Naive thymus-derived CD4-positive, alpha-beta T cell (primary cell): ENCODE measurements at regions not wholly inside any gene's neighbourhood (a gene's known extent, or its start where the extent isn't known, plus 50 kb on each side); places are given as distances from the start of the nearest gene placed in this dataset.

Experiments used
- ATAC-seq: fragments of 150-1000 bp; cut with Tn5 transposase; 2 replicates; pipeline ENCODE4 v1.10.0; 2021; ENCODE audit warnings: mild to moderate bottlenecking, moderate library complexity
- CTCF ChIA-PET: fragments of 350-600 bp; sonication (Branson Sonifier 250); formaldehyde crosslinking; loops from one replicate; lab custom pipeline; 2021; ENCODE audit warnings: antibody characterized with exemption; lab: Charles Lee
- POLR2A ChIA-PET: fragments of 350-600 bp; sonication (Branson Sonifier 250); formaldehyde crosslinking; loops from one replicate; lab custom pipeline; 2021; ENCODE audit warnings: antibody characterized with exemption, inconsistent platforms; lab: Charles Lee
- DNase-seq, 9 donors: peaks; one replicate each; pipeline versions ENCODE4 v3.0.0 to v3.0.0-alpha.2; 2020 to 2022; ENCODE audit warnings: mixed read lengths in 1 of 9
- H3K27ac ChIP-seq: one replicate; pipeline ENCODE4 v1.7.0; 2013; ENCODE audit warnings: mild to moderate bottlenecking, low read depth, low read length, moderate library complexity
- H3K27me3 ChIP-seq, 2 donors: one replicate each; pipeline ENCODE4 v1.7.0; 2013; ENCODE audit warnings: low read length in 2 of 2, mild to moderate bottlenecking in 2 of 2, moderate library complexity in 2 of 2; ENCODE audit not compliant: control insufficient read depth in 2 of 2, insufficient read depth in 2 of 2
- H3K36me3 ChIP-seq, 3 experiments: 1 replicate in 2 of 3; 2 replicates in 1 of 3; pipeline ENCODE4 v1.7.0; 2013; ENCODE audit warnings: low read length in 3 of 3, mild to moderate bottlenecking in 3 of 3, moderate library complexity in 1 of 3; ENCODE audit not compliant: insufficient read depth in 3 of 3, control insufficient read depth in 2 of 3
- H3K4me1 ChIP-seq, 2 donors: one replicate each; pipeline ENCODE4 v1.7.0; 2013; ENCODE audit warnings: low read length in 2 of 2, mild to moderate bottlenecking in 2 of 2, moderate library complexity in 1 of 2; ENCODE audit not compliant: control insufficient read depth in 2 of 2, insufficient read depth in 2 of 2
- H3K4me3 ChIP-seq: 2 replicates; pipeline ENCODE4 v1.7.0; 2013; ENCODE audit warnings: mild to moderate bottlenecking, low read length
- H3K9me3 ChIP-seq, 3 experiments: 1 replicate in 2 of 3; 2 replicates in 1 of 3; pipeline ENCODE4 v1.7.0; 2013; ENCODE audit warnings: low read length in 3 of 3; ENCODE audit not compliant: control insufficient read depth in 2 of 3
- H3K27ac Mint-ChIP-seq, 9 donors: one replicate each; pipeline ENCODE4 v1.8.0; 2020 to 2022; ENCODE audit warnings: mixed read lengths in 9 of 9, mild to moderate bottlenecking in 8 of 9, moderate library complexity in 5 of 9, inconsistent platforms in 2 of 9
- H3K27me3 Mint-ChIP-seq, 5 donors: one replicate each; pipeline ENCODE4 v1.8.0; 2021 to 2022; ENCODE audit warnings: mixed read lengths in 5 of 5, mild to moderate bottlenecking in 1 of 5
- H3K36me3 Mint-ChIP-seq, 5 donors: one replicate each; pipeline ENCODE4 v1.8.0; 2020 to 2022; ENCODE audit warnings: mixed read lengths in 5 of 5, mild to moderate bottlenecking in 3 of 5, inconsistent platforms in 1 of 5
- H3K4me1 Mint-ChIP-seq, 7 donors: one replicate each; pipeline ENCODE4 v1.8.0; 2020 to 2022; ENCODE audit warnings: mixed read lengths in 7 of 7, mild to moderate bottlenecking in 3 of 7, inconsistent platforms in 1 of 7
- H3K4me3 Mint-ChIP-seq, 10 donors: one replicate each; pipeline ENCODE4 v1.8.0; 2020 to 2022; ENCODE audit warnings: mild to moderate bottlenecking in 10 of 10, mixed read lengths in 10 of 10, moderate library complexity in 6 of 10, inconsistent platforms in 2 of 10
- H3K9me3 Mint-ChIP-seq, 11 donors: one replicate each; pipeline ENCODE4 v1.8.0; 2020 to 2022; ENCODE audit warnings: mixed read lengths in 11 of 11, mild to moderate bottlenecking in 4 of 11, inconsistent platforms in 1 of 11, moderate library complexity in 1 of 11
- intact Hi-C, 2 donors: fragments of 100-400 bp; cut with micrococcal nuclease; formaldehyde crosslinking; loops; one replicate each; pipeline ENCODE4 v1.15.1; 2023

GRCh38 chr1:69070660-69071373 is 496.9 kb upstream of the LRRC7 start:
- ChIA-PET CTCF (no interaction called here), POLR2A (no interaction called here)
- ATAC-seq: no peak
- H3K27me3 ChIP-seq: no peaks in the 10 kb centered on the region
- H3K27ac ChIP-seq: no peak overlapping the region
- peaks cover 0 to 4% (median 0%) of the 10 kb centered on the region in 3 experiments for H3K9me3 ChIP-seq
- intact Hi-C loops: no loop called here
- no peak overlapping the region for H3K4me3 Mint-ChIP-seq
- DNase-seq: no peak
- no peaks in the 10 kb centered on the region for H3K27me3 Mint-ChIP-seq
- no peak overlapping the region for H3K27ac Mint-ChIP-seq
- H3K4me1 Mint-ChIP-seq: peaks cover 0 to 3% (median 0%) of the 10 kb centered on the region in 7 donors
- H3K36me3 Mint-ChIP-seq: no peaks in the 10 kb centered on the region
- no peaks in the 10 kb centered on the region for H3K36me3 ChIP-seq
- peaks cover 1 to 36% (median 15%) of the 10 kb centered on the region in 11 donors for H3K9me3 Mint-ChIP-seq
- no peaks in the 10 kb centered on the region for H3K4me1 ChIP-seq
- H3K4me3 ChIP-seq: no peak overlapping the region

GRCh38 chr1:69073176-69073575 is 494.5 kb upstream of the LRRC7 start:
- H3K27me3 Mint-ChIP-seq: no peaks in the 10 kb centered on the region
- CTCF ChIA-PET: no interaction called here
- no peak overlapping the region for H3K4me3 Mint-ChIP-seq
- DNase-seq (no peak), ATAC-seq (no peak)
- intact Hi-C loops: no loop called here
- Histone ChIP-seq H3K27ac (no peak overlapping the region), H3K9me3 (peaks cover 0 to 4% (median 0%) of the 10 kb centered on the region in 3 experiments), H3K36me3 (no peaks in the 10 kb centered on the region), H3K27me3 (no peaks in the 10 kb centered on the region), H3K4me1 (no peaks in the 10 kb centered on the region), H3K4me3 (no peak overlapping the region)
- peaks cover 0 to 3% (median 0%) of the 10 kb centered on the region in 7 donors for H3K4me1 Mint-ChIP-seq
- H3K36me3 Mint-ChIP-seq: no peaks in the 10 kb centered on the region
- H3K9me3 Mint-ChIP-seq: peaks cover 1 to 36% (median 15%) of the 10 kb centered on the region in 11 donors
- no peak overlapping the region for H3K27ac Mint-ChIP-seq
- POLR2A ChIA-PET: no interaction called here

GRCh38 chr1:69076631-69077030 is 491.1 kb upstream of the LRRC7 start:
- peaks cover 0 to 26% (median 6%) of the 10 kb centered on the region in 11 donors for H3K9me3 Mint-ChIP-seq
- intact Hi-C loops: no loop called here
- Histone ChIP-seq H3K4me1 (no peaks in the 10 kb centered on the region), H3K27me3 (no peaks in the 10 kb centered on the region), H3K9me3 (peaks cover 0 to 4% (median 0%) of the 10 kb centered on the region in 3 experiments), H3K27ac (no peak overlapping the region), H3K36me3 (no peaks in the 10 kb centered on the region), H3K4me3 (no peak overlapping the region)
- no peak for ATAC-seq
- ChIA-PET CTCF (no interaction called here), POLR2A (no interaction called here)
- H3K4me1 Mint-ChIP-seq: no peaks in the 10 kb centered on the region
- no peaks in the 10 kb centered on the region for H3K27me3 Mint-ChIP-seq
- no peak overlapping the region for H3K27ac Mint-ChIP-seq
- no peak for DNase-seq
- H3K4me3 Mint-ChIP-seq: no peak overlapping the region
- no peaks in the 10 kb centered on the region for H3K36me3 Mint-ChIP-seq

- ChIA-PET CTCF (no interaction called here), POLR2A (no interaction called here)
- H3K27ac ChIP-seq: no peak overlapping the region
- ATAC-seq (no peak), DNase-seq (no peak)
- no peaks in the 10 kb centered on the region for H3K4me1 ChIP-seq
- Mint-ChIP-seq H3K4me3 (no peak overlapping the region), H3K4me1 (no peaks in the 10 kb centered on the region), H3K27ac (no peak overlapping the region), H3K27me3 (no peaks in the 10 kb centered on the region), H3K36me3 (no peaks in the 10 kb centered on the region), H3K9me3 (peaks cover 0 to 25% (median 6%) of the 10 kb centered on the region in 11 donors)
- no peaks in the 10 kb centered on the region for H3K9me3 ChIP-seq
- H3K4me3 ChIP-seq: no peak overlapping the region
- no peaks in the 10 kb centered on the region for H3K27me3 ChIP-seq
- no peaks in the 10 kb centered on the region for H3K36me3 ChIP-seq
- intact Hi-C loops: no loop called here
These were observed 490.5 kb upstream of the LRRC7 start for GRCh38 chr1:69077198-69077597.

GRCh38 chr1:69077633-69078032 is 490.1 kb upstream of the LRRC7 start:
- CTCF ChIA-PET: no interaction called here
- no peak for DNase-seq
- Mint-ChIP-seq H3K4me3 (no peak overlapping the region), H3K27me3 (no peaks in the 10 kb centered on the region), H3K27ac (no peak overlapping the region), H3K36me3 (no peaks in the 10 kb centered on the region), H3K9me3 (peaks cover 0 to 23% (median 4%) of the 10 kb centered on the region in 11 donors), H3K4me1 (no peaks in the 10 kb centered on the region)
- ATAC-seq: no peak
- no peak overlapping the region for H3K4me3 ChIP-seq
- intact Hi-C loops: no loop called here
- H3K4me1 ChIP-seq: no peaks in the 10 kb centered on the region
- H3K9me3 ChIP-seq: no peaks in the 10 kb centered on the region
- H3K27me3 ChIP-seq: no peaks in the 10 kb centered on the region
- no peaks in the 10 kb centered on the region for H3K36me3 ChIP-seq
- POLR2A ChIA-PET: no interaction called here
- H3K27ac ChIP-seq: no peak overlapping the region

GRCh38 chr1:69081668-69082067 is 486.1 kb upstream of the LRRC7 start:
- POLR2A ChIA-PET: no interaction called here
- intact Hi-C loops: no loop called here
- Histone ChIP-seq H3K36me3 (no peaks in the 10 kb centered on the region), H3K27ac (no peak overlapping the region), H3K9me3 (no peaks in the 10 kb centered on the region), H3K27me3 (no peaks in the 10 kb centered on the region), H3K4me3 (no peak overlapping the region), H3K4me1 (no peaks in the 10 kb centered on the region)
- no peak overlapping the region for H3K27ac Mint-ChIP-seq
- CTCF ChIA-PET: no interaction called here
- DNase-seq (no peak), ATAC-seq (no peak)
- no peaks in the 10 kb centered on the region for H3K4me1 Mint-ChIP-seq
- no peak overlapping the region for H3K4me3 Mint-ChIP-seq
- peaks cover 0 to 11% (median 3%) of the 10 kb centered on the region in 11 donors for H3K9me3 Mint-ChIP-seq
- H3K36me3 Mint-ChIP-seq: no peaks in the 10 kb centered on the region
- H3K27me3 Mint-ChIP-seq: no peaks in the 10 kb centered on the region

- Histone ChIP-seq H3K4me3 (no peak overlapping the region), H3K27ac (no peak overlapping the region), H3K36me3 (no peaks in the 10 kb centered on the region), H3K4me1 (no peaks in the 10 kb centered on the region), H3K9me3 (no peaks in the 10 kb centered on the region), H3K27me3 (no peaks in the 10 kb centered on the region)
- ChIA-PET POLR2A (no interaction called here), CTCF (no interaction called here)
- H3K4me1 Mint-ChIP-seq: no peaks in the 10 kb centered on the region
- no peak overlapping the region for H3K4me3 Mint-ChIP-seq
- DNase-seq: no peak
- H3K27ac Mint-ChIP-seq: no peak overlapping the region
- no peak for ATAC-seq
- peaks cover 0 to 11% (median 3%) of the 10 kb centered on the region in 11 donors for H3K9me3 Mint-ChIP-seq
- intact Hi-C loops: no loop called here
- no peaks in the 10 kb centered on the region for H3K27me3 Mint-ChIP-seq
- H3K36me3 Mint-ChIP-seq: no peaks in the 10 kb centered on the region
These were observed 485.4 kb upstream of the LRRC7 start for GRCh38 chr1:69082312-69082711.
